ENCODE measurements at regions not wholly inside any gene's neighbourhood (a gene's known extent, or its start where the extent isn't known, plus 50 kb on each side); places are given as distances from the start of the nearest gene placed in this dataset.

GRCh38 chr12:58443981-58444371 lies 476.3 kb downstream of the LRIG3 start:
- Histone ChIP-seq H3K4me1 (no peaks in the 10 kb centered on the region), H3K36me3 (no peaks in the 10 kb centered on the region), H3K4me3 (no peak overlapping the region), H3K9me3 (no peaks in the 10 kb centered on the region), H3K27ac (no peak overlapping the region), H3K27me3 (replicated peaks in 1 of 7) (no peaks in the 10 kb centered on the region)
- WGBS, 5 donors = 83 to 93% (median 89%) methylated on average over 8 of the region's 8 CpGs
- no peak for DNase-seq
- intact Hi-C loops (cut with DNase I; ENCODE audit: low total_unique reads) = loop anchor here (10.0 kb wide), 1 partner anchor 99 kb away; no protein-coding TSS in a partner anchor
- TF ChIP-seq POLR2A (IDR thresholded peaks at IDR 0.05) (no peak), CTCF (IDR thresholded peaks at IDR 0.05 in 8 of 11, conservative IDR thresholded peaks at IDR 0.05 in 3 of 11) (peak in 1 of 11 experiments; percentile 8), POLR2AphosphoS5 (IDR thresholded peaks at IDR 0.05) (no peak)

- peaks cover 0 to 3% (median 0%) of the 10 kb centered on the region in 7 donors for H3K27me3 ChIP-seq (replicated peaks in 1 of 7)
- no peaks in the 10 kb centered on the region for H3K4me1 ChIP-seq
- 58 to 73% (median 68%) methylated on average over 2 of the region's 2 CpGs for WGBS, 5 donors
- no peak for TF ChIP-seq POLR2AphosphoS5 (IDR thresholded peaks at IDR 0.05)
- TF ChIP-seq POLR2A (IDR thresholded peaks at IDR 0.05) = no peak
- no peak for TF ChIP-seq CTCF (IDR thresholded peaks at IDR 0.05 in 8 of 11, conservative IDR thresholded peaks at IDR 0.05 in 3 of 11)
- H3K27ac ChIP-seq = no peak overlapping the region
- no peaks in the 10 kb centered on the region for H3K36me3 ChIP-seq
- H3K9me3 ChIP-seq = no peaks in the 10 kb centered on the region
- DNase-seq = no peak
- no peak overlapping the region for H3K4me3 ChIP-seq
- intact Hi-C loops (cut with DNase I; ENCODE audit: low total_unique reads) = no loop called here
Observed at GRCh38 chr12:58450868-58451482, 469.3 kb downstream of the LRIG3 start.

GRCh38 chr12:58452546-58452945 lies 467.8 kb downstream of the LRIG3 start:
- TF ChIP-seq CTCF (IDR thresholded peaks at IDR 0.05 in 8 of 11, conservative IDR thresholded peaks at IDR 0.05 in 3 of 11) (no peak), POLR2AphosphoS5 (IDR thresholded peaks at IDR 0.05) (no peak), POLR2A (IDR thresholded peaks at IDR 0.05) (no peak)
- no peaks in the 10 kb centered on the region for H3K4me1 ChIP-seq
- H3K27ac ChIP-seq = no peak overlapping the region
- DNase-seq = no peak
- WGBS, 5 donors = 52 to 93% (median 92%) methylated on average over 2 of the region's 2 CpGs
- no peaks in the 10 kb centered on the region for H3K36me3 ChIP-seq
- peaks cover 0 to 3% (median 0%) of the 10 kb centered on the region in 7 donors for H3K27me3 ChIP-seq (replicated peaks in 1 of 7)
- H3K9me3 ChIP-seq = no peaks in the 10 kb centered on the region
- no peak overlapping the region for H3K4me3 ChIP-seq
- intact Hi-C loops (cut with DNase I; ENCODE audit: low total_unique reads) = no loop called here

- intact Hi-C loops (cut with DNase I; ENCODE audit: low total_unique reads) = no loop called here
- Histone ChIP-seq H3K27me3 (replicated peaks in 1 of 7) (peaks cover 0 to 3% (median 0%) of the 10 kb centered on the region in 7 donors), H3K27ac (no peak overlapping the region), H3K9me3 (no peaks in the 10 kb centered on the region), H3K4me1 (no peaks in the 10 kb centered on the region), H3K4me3 (no peak overlapping the region), H3K36me3 (no peaks in the 10 kb centered on the region)
- TF ChIP-seq POLR2AphosphoS5 (IDR thresholded peaks at IDR 0.05) (no peak), CTCF (IDR thresholded peaks at IDR 0.05 in 8 of 11, conservative IDR thresholded peaks at IDR 0.05 in 3 of 11) (no peak), POLR2A (IDR thresholded peaks at IDR 0.05) (no peak)
- no peak for DNase-seq
- WGBS, 5 donors = 64 to 95% (median 87%) methylated on average over 3 of the region's 3 CpGs
Observed at GRCh38 chr12:58453306-58453705, 467.0 kb downstream of the LRIG3 start.

Data from spleen (tissue), 11 donors.